Ascending aorta (tissue), 2 donors: ENCODE measurements at regions not wholly inside any gene's neighbourhood (a gene's known extent, or its start where the extent isn't known, plus 50 kb on each side); places are given as distances from the start of the nearest gene placed in this dataset.

ENCODE experiments used
- DNase-seq, 2 donors: peaks; one replicate each; pipeline ENCODE4 v3.0.0-alpha.2; 2019; ENCODE audit warnings: low spot score in 2 of 2
- H3K27ac ChIP-seq, 2 donors: fragments of 200-600 bp; sonication (generic); one replicate each; pipeline ENCODE4 v1.5.1; 2016 to 2017; ENCODE audit warnings: mild to moderate bottlenecking in 1 of 2
- H3K27me3 ChIP-seq: fragments of 200-600 bp; sonication (generic); one replicate; pipeline ENCODE4 v1.5.1; 2017
- H3K36me3 ChIP-seq, 2 donors: fragments of 200-600 bp; sonication (generic); one replicate each; pipeline ENCODE4 v1.5.1; 2016
- H3K4me1 ChIP-seq, 2 donors: fragments of 200-600 bp; sonication (generic); one replicate each; pipeline ENCODE4 v1.5.1; 2016 to 2017; ENCODE audit warnings: mild to moderate bottlenecking in 1 of 2
- H3K4me3 ChIP-seq, 2 donors: fragments of 200-600 bp; sonication (generic); one replicate each; pipeline ENCODE4 v1.5.1; 2016 to 2017; ENCODE audit warnings: mild to moderate bottlenecking in 1 of 2
- H3K9me3 ChIP-seq, 2 donors: fragments of 200-600 bp; sonication (generic); one replicate each; pipeline ENCODE4 v1.5.1; 2016
- CTCF ChIP-seq, 3 experiments: fragments of 200-600 bp in 2 of 3; fragments of 450-650 bp in 1 of 3; sonication (generic) in 2 of 3; IDR thresholded peaks; one replicate each; pipeline ENCODE4 v1.5.1; 2016 to 2019; ENCODE audit warnings: antibody characterized with exemption in 3 of 3, mild to moderate bottlenecking in 1 of 3, moderate library complexity in 1 of 3
- intact Hi-C: fragments of 100-400 bp; cut with DNase I; formaldehyde crosslinking; loops from one replicate; pipeline ENCODE4 v1.15.1; 2023

GRCh38 chr13:111595791-111596190 is 275.3 kb downstream of the TEX29 start:
- H3K36me3 ChIP-seq = no peaks in the 10 kb centered on the region
- no peaks in the 10 kb centered on the region for H3K27me3 ChIP-seq
- intact Hi-C loops = no loop called here
- DNase-seq = no peak
- H3K27ac ChIP-seq = no peak overlapping the region
- TF ChIP-seq CTCF (IDR thresholded peaks at IDR 0.05) = no peak
- no peak overlapping the region for H3K4me3 ChIP-seq
- H3K9me3 ChIP-seq = no peaks in the 10 kb centered on the region
- H3K4me1 ChIP-seq = no peaks in the 10 kb centered on the region

GRCh38 chr13:111597191-111597611 is 276.8 kb downstream of the TEX29 start:
- no peaks in the 10 kb centered on the region for H3K9me3 ChIP-seq
- H3K4me3 ChIP-seq = no peak overlapping the region
- H3K36me3 ChIP-seq = no peaks in the 10 kb centered on the region
- TF ChIP-seq CTCF (IDR thresholded peaks at IDR 0.05) = no peak
- no peaks in the 10 kb centered on the region for H3K4me1 ChIP-seq
- H3K27ac ChIP-seq = no peak overlapping the region
- no peaks in the 10 kb centered on the region for H3K27me3 ChIP-seq
- intact Hi-C loops = no loop called here
- DNase-seq = no peak

GRCh38 chr13:111597618-111598017 is 277.2 kb downstream of the TEX29 start:
- Histone ChIP-seq H3K4me1 (no peaks in the 10 kb centered on the region), H3K27ac (no peak overlapping the region), H3K36me3 (no peaks in the 10 kb centered on the region), H3K9me3 (no peaks in the 10 kb centered on the region), H3K27me3 (no peaks in the 10 kb centered on the region), H3K4me3 (no peak overlapping the region)
- no peak for DNase-seq
- intact Hi-C loops = no loop called here
- TF ChIP-seq CTCF (IDR thresholded peaks at IDR 0.05) = no peak

- no peaks in the 10 kb centered on the region for H3K36me3 ChIP-seq
- no peak for TF ChIP-seq CTCF (IDR thresholded peaks at IDR 0.05)
- intact Hi-C loops = no loop called here
- H3K4me1 ChIP-seq = no peaks in the 10 kb centered on the region
- H3K9me3 ChIP-seq = no peaks in the 10 kb centered on the region
- DNase-seq = no peak
- no peaks in the 10 kb centered on the region for H3K27me3 ChIP-seq
- no peak overlapping the region for H3K27ac ChIP-seq
- no peak overlapping the region for H3K4me3 ChIP-seq
Observed at GRCh38 chr13:111598747-111599146, 278.3 kb downstream of the TEX29 start.

- H3K27ac ChIP-seq = no peak overlapping the region
- no peaks in the 10 kb centered on the region for H3K36me3 ChIP-seq
- TF ChIP-seq CTCF (IDR thresholded peaks at IDR 0.05) = no peak
- intact Hi-C loops = no loop called here
- no peak for DNase-seq
- no peak overlapping the region for H3K4me3 ChIP-seq
- H3K27me3 ChIP-seq = no peaks in the 10 kb centered on the region
- H3K9me3 ChIP-seq = no peaks in the 10 kb centered on the region
- H3K4me1 ChIP-seq = no peaks in the 10 kb centered on the region
Observed at GRCh38 chr13:111599791-111600190, 279.3 kb downstream of the TEX29 start.

GRCh38 chr13:111602874-111603273 is 282.4 kb downstream of the TEX29 start:
- Histone ChIP-seq H3K27me3 (no peaks in the 10 kb centered on the region), H3K9me3 (no peaks in the 10 kb centered on the region), H3K36me3 (no peaks in the 10 kb centered on the region), H3K4me1 (no peaks in the 10 kb centered on the region), H3K27ac (no peak overlapping the region), H3K4me3 (no peak overlapping the region)
- TF ChIP-seq CTCF (IDR thresholded peaks at IDR 0.05) = no peak
- DNase-seq = no peak
- intact Hi-C loops = no loop called here
